Dendritic cell treated with granulocyte-macrophage colony-stimulating factor and Interleukin-4, amounts not matched to agents 40 ng/mL and 50 ng/mL, for 4 days (primary cell): ENCODE measurements at regions not wholly inside any gene's neighbourhood (a gene's known extent, or its start where the extent isn't known, plus 50 kb on each side); places are given as distances from the start of the nearest gene placed in this dataset.
"Not testable (repeated sequence)": the region's sequence is repeated elsewhere in the genome, so short reads cannot be mapped to it uniquely, and the experiment has no call there.

Source experiments
- H3K27ac Mint-ChIP-seq: one replicate; pipeline ENCODE4 v1.8.0; 2022; ENCODE audit warnings: mild to moderate bottlenecking, mixed read lengths
- H3K27me3 Mint-ChIP-seq: one replicate; pipeline ENCODE4 v1.8.0; 2022; ENCODE audit warnings: mild to moderate bottlenecking, mixed read lengths
- H3K36me3 Mint-ChIP-seq: one replicate; pipeline ENCODE4 v1.8.0; 2022; ENCODE audit warnings: low read depth, mixed read lengths
- H3K4me1 Mint-ChIP-seq: one replicate; pipeline ENCODE4 v1.8.0; 2022; ENCODE audit warnings: low read depth, mixed read lengths
- H3K4me3 Mint-ChIP-seq: one replicate; pipeline ENCODE4 v1.8.0; 2022; ENCODE audit warnings: mild to moderate bottlenecking, moderate library complexity, mixed read lengths
- H3K9me3 Mint-ChIP-seq: one replicate; pipeline ENCODE4 v1.8.0; 2022; ENCODE audit warnings: mixed read lengths
- intact Hi-C: fragments of 100-400 bp; cut with micrococcal nuclease; formaldehyde crosslinking; loops from one replicate; pipeline ENCODE4 v1.15.0; 2022

GRCh38 chr2:78754930-78755329, 270.6 kb upstream of the REG3G start:
- peaks cover 17% of the 10 kb centered on the region for H3K9me3 Mint-ChIP-seq
- H3K36me3 Mint-ChIP-seq: no peaks in the 10 kb centered on the region
- H3K27me3 Mint-ChIP-seq: no peaks in the 10 kb centered on the region
- no peaks in the 10 kb centered on the region for H3K4me1 Mint-ChIP-seq
- H3K4me3 Mint-ChIP-seq: no peak overlapping the region
- intact Hi-C loops: no loop called here
- no peak overlapping the region for H3K27ac Mint-ChIP-seq

GRCh38 chr2:78757191-78757590, 268.3 kb upstream of the REG3G start:
- H3K4me1 Mint-ChIP-seq: no peaks in the 10 kb centered on the region
- H3K4me3 Mint-ChIP-seq: no peak overlapping the region
- intact Hi-C loops: no loop called here
- no peak overlapping the region for H3K27ac Mint-ChIP-seq
- no peaks in the 10 kb centered on the region for H3K36me3 Mint-ChIP-seq
- H3K9me3 Mint-ChIP-seq: peaks cover 40% of the 10 kb centered on the region
- no peaks in the 10 kb centered on the region for H3K27me3 Mint-ChIP-seq

- H3K4me3 Mint-ChIP-seq: no peak overlapping the region
- H3K4me1 Mint-ChIP-seq: no peaks in the 10 kb centered on the region
- peaks cover 44% of the 10 kb centered on the region for H3K9me3 Mint-ChIP-seq
- no peak overlapping the region for H3K27ac Mint-ChIP-seq
- H3K27me3 Mint-ChIP-seq: no peaks in the 10 kb centered on the region
- no peaks in the 10 kb centered on the region for H3K36me3 Mint-ChIP-seq
- intact Hi-C loops: no loop called here
Measured at GRCh38 chr2:78757640-78758039, 267.9 kb upstream of the REG3G start.

GRCh38 chr2:78758765-78759164, 266.7 kb upstream of the REG3G start:
- H3K27me3 Mint-ChIP-seq, H3K36me3 Mint-ChIP-seq, H3K27ac Mint-ChIP-seq, H3K4me1 Mint-ChIP-seq, intact Hi-C loops, H3K4me3 Mint-ChIP-seq: not testable (repeated sequence)
- H3K9me3 Mint-ChIP-seq: peaks cover 55% of the 10 kb centered on the region

GRCh38 chr2:78766459-78766858, 259.0 kb upstream of the REG3G start:
- Mint-ChIP-seq H3K9me3 (peaks cover 28% of the 10 kb centered on the region), H3K27ac (no peak overlapping the region)

GRCh38 chr2:78768016-78768415, 257.5 kb upstream of the REG3G start:
- peaks cover 13% of the 10 kb centered on the region for H3K9me3 Mint-ChIP-seq
- no peaks in the 10 kb centered on the region for H3K27me3 Mint-ChIP-seq
- no peaks in the 10 kb centered on the region for H3K4me1 Mint-ChIP-seq
- no peak overlapping the region for H3K4me3 Mint-ChIP-seq
- H3K36me3 Mint-ChIP-seq: no peaks in the 10 kb centered on the region
- H3K27ac Mint-ChIP-seq: no peak overlapping the region
- intact Hi-C loops: no loop called here

More at GRCh38 chr2:78766459-78766858, 259.0 kb upstream of the REG3G start:
- intact Hi-C loops: no loop called here
- H3K36me3 Mint-ChIP-seq: no peaks in the 10 kb centered on the region
- no peaks in the 10 kb centered on the region for H3K4me1 Mint-ChIP-seq
- H3K4me3 Mint-ChIP-seq: no peak overlapping the region
- H3K27me3 Mint-ChIP-seq: no peaks in the 10 kb centered on the region

GRCh38 chr2:78775291-78775690, 250.2 kb upstream of the REG3G start:
- Mint-ChIP-seq H3K4me1 (no peaks in the 10 kb centered on the region), H3K27ac (no peak overlapping the region), H3K9me3 (peaks cover 13% of the 10 kb centered on the region), H3K4me3 (no peak overlapping the region), H3K27me3 (no peaks in the 10 kb centered on the region), H3K36me3 (no peaks in the 10 kb centered on the region)
- intact Hi-C loops: no loop called here

GRCh38 chr2:78778756-78779510, 246.6 kb upstream of the REG3G start:
- Mint-ChIP-seq H3K36me3 (no peaks in the 10 kb centered on the region), H3K4me1 (no peaks in the 10 kb centered on the region), H3K27ac (no peak overlapping the region), H3K4me3 (no peak overlapping the region), H3K9me3 (peaks cover 13% of the 10 kb centered on the region), H3K27me3 (no peaks in the 10 kb centered on the region)
- intact Hi-C loops: no loop called here

GRCh38 chr2:78779761-78780160, 245.7 kb upstream of the REG3G start:
- Mint-ChIP-seq H3K9me3 (peaks cover 13% of the 10 kb centered on the region), H3K4me3 (no peak overlapping the region), H3K36me3 (no peaks in the 10 kb centered on the region), H3K27ac (no peak overlapping the region), H3K4me1 (no peaks in the 10 kb centered on the region), H3K27me3 (no peaks in the 10 kb centered on the region)
- intact Hi-C loops: no loop called here

- Mint-ChIP-seq H3K27ac (no peak overlapping the region), H3K27me3 (no peaks in the 10 kb centered on the region), H3K9me3 (peaks cover 13% of the 10 kb centered on the region), H3K36me3 (no peaks in the 10 kb centered on the region), H3K4me3 (no peak overlapping the region), H3K4me1 (no peaks in the 10 kb centered on the region)
- intact Hi-C loops: no loop called here
Measured at GRCh38 chr2:78780256-78780655, 245.2 kb upstream of the REG3G start.

- Mint-ChIP-seq H3K27me3 (no peaks in the 10 kb centered on the region), H3K27ac (no peak overlapping the region), H3K36me3 (no peaks in the 10 kb centered on the region), H3K4me1 (no peaks in the 10 kb centered on the region), H3K9me3 (peaks cover 13% of the 10 kb centered on the region), H3K4me3 (no peak overlapping the region)
- intact Hi-C loops: no loop called here
Measured at GRCh38 chr2:78780864-78781583, 244.5 kb upstream of the REG3G start.

GRCh38 chr2:78782196-78782595, 243.3 kb upstream of the REG3G start:
- no peak overlapping the region for H3K4me3 Mint-ChIP-seq
- H3K4me1 Mint-ChIP-seq: no peaks in the 10 kb centered on the region
- intact Hi-C loops: no loop called here
- H3K36me3 Mint-ChIP-seq: no peaks in the 10 kb centered on the region
- no peak overlapping the region for H3K27ac Mint-ChIP-seq
- no peaks in the 10 kb centered on the region for H3K27me3 Mint-ChIP-seq
- peaks cover 13% of the 10 kb centered on the region for H3K9me3 Mint-ChIP-seq

GRCh38 chr2:78811955-78812610, 213.4 kb upstream of the REG3G start:
- no peak overlapping the region for H3K27ac Mint-ChIP-seq
- peaks cover 22% of the 10 kb centered on the region for H3K4me1 Mint-ChIP-seq
- intact Hi-C loops: no loop called here
- H3K4me3 Mint-ChIP-seq: no peak overlapping the region
- no peaks in the 10 kb centered on the region for H3K27me3 Mint-ChIP-seq
- peaks cover under 1% of the 10 kb centered on the region for H3K9me3 Mint-ChIP-seq
- no peaks in the 10 kb centered on the region for H3K36me3 Mint-ChIP-seq

GRCh38 chr2:78814331-78814986, 211.0 kb upstream of the REG3G start:
- intact Hi-C loops: no loop called here
- Mint-ChIP-seq H3K27me3 (no peaks in the 10 kb centered on the region), H3K4me3 (no peak overlapping the region), H3K27ac (no peak overlapping the region), H3K36me3 (no peaks in the 10 kb centered on the region), H3K9me3 (no peaks in the 10 kb centered on the region), H3K4me1 (peaks cover 8% of the 10 kb centered on the region)
